ENCODE measurements at regions not wholly inside any gene's neighbourhood (a gene's known extent, or its start where the extent isn't known, plus 50 kb on each side); places are given as distances from the start of the nearest gene placed in this dataset.
A peak's percentile ranks its signal among the peaks of the same experiment; 100 is the strongest.

DNA sequence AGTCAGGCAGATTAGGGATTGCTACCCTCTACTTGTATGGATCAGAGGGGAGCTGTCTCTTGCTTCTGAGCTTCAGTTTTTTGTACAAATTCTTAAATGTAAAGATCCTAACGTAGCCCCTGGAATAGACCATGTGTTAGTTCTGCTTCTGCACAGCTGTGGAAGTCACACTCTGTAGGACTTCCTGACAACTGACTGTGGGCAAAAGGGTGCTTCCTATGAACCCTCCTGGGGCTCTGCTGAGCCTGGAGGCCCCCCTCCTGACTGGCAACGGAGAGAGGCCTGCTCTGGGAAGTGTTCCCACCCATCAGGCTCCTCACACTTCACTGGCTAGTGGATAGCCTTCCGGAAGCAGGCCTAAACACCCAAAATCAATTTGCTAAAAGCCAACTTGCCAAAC, 131.0 kb downstream of the RPLP1 start:
- TF ChIP-seq CTCF (conservative IDR thresholded peaks at IDR 0.05), result no peak
- 70 to 95% methylated on average over 2 to 3 of the region's 3 CpGs for WGBS, 2 experiments (ENCODE audit: insufficient coverage in 1 of 2, insufficient read length in 1 of 2)
- no peaks in the 10 kb centered on the region for H3K9me3 Mint-ChIP-seq
- H3K4me1 ChIP-seq (ENCODE audit: control insufficient read depth, insufficient read depth, low read length), result peaks cover 14% of the 10 kb centered on the region
- H3K27me3 ChIP-seq (ENCODE audit: control insufficient read depth, insufficient read depth, low read length, poor library complexity, severe bottlenecking), result peaks cover 48% of the 10 kb centered on the region
- no peak overlapping the region for H3K4me3 Mint-ChIP-seq
- no peaks in the 10 kb centered on the region for H3K9me3 ChIP-seq (ENCODE audit: control insufficient read depth, low read length)
- no peak overlapping the region for H3K27ac ChIP-seq (ENCODE audit: low read depth, low read length)
- H3K36me3 Mint-ChIP-seq (ENCODE audit: low read depth), result no peaks in the 10 kb centered on the region
- H3K36me3 ChIP-seq (ENCODE audit: control insufficient read depth, insufficient read depth, low read length), result no peaks in the 10 kb centered on the region
- no peak for DNase-seq
- peaks cover 74% of the 10 kb centered on the region for H3K27me3 Mint-ChIP-seq (ENCODE audit: insufficient read depth)
- H3K9ac ChIP-seq (ENCODE audit: extremely low read depth, low read length, poor library complexity, severe bottlenecking), result no peak overlapping the region
- H3K27ac Mint-ChIP-seq, result no peak overlapping the region
- H3K4me3 ChIP-seq (ENCODE audit: low read length), result no peak overlapping the region
- H3K4me1 Mint-ChIP-seq, result peaks cover 32% of the 10 kb centered on the region

DNA sequence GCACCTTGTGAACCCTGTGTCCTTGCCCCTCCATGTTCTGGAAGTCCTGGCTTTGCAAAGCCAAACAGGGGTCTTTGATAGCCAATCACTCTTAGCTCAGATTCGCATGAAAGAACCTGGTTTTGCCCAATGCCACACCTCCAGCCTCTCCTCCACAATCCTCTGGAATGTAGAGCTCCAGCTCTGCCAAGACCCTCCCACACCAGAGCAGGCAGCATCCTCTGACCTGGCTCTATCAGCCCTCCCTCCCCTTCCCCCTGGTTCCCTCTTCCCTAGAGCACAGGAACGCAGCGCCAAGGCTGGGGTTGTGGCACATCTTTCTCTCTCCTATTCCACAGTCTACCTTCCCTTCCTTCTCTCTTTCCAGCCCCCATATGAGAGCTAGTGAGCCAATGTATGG, 133.3 kb downstream of the RPLP1 start:
- Mint-ChIP-seq H3K27ac (no peak overlapping the region), H3K27me3 (ENCODE audit: insufficient read depth) (peaks cover 79% of the 10 kb centered on the region), H3K4me1 (peaks cover 15% of the 10 kb centered on the region), H3K9me3 (no peaks in the 10 kb centered on the region), H3K36me3 (ENCODE audit: low read depth) (no peaks in the 10 kb centered on the region), H3K4me3 (no peak overlapping the region)
- Histone ChIP-seq H3K36me3 (ENCODE audit: control insufficient read depth, insufficient read depth, low read length) (no peaks in the 10 kb centered on the region), H3K4me3 (ENCODE audit: low read length) (no peak overlapping the region), H3K9me3 (ENCODE audit: control insufficient read depth, low read length) (no peaks in the 10 kb centered on the region), H3K27ac (ENCODE audit: low read depth, low read length) (no peak overlapping the region), H3K9ac (ENCODE audit: extremely low read depth, low read length, poor library complexity, severe bottlenecking) (no peak overlapping the region), H3K27me3 (ENCODE audit: control insufficient read depth, insufficient read depth, low read length, poor library complexity, severe bottlenecking) (peaks cover 63% of the 10 kb centered on the region), H3K4me1 (ENCODE audit: control insufficient read depth, insufficient read depth, low read length) (no peaks in the 10 kb centered on the region)
- peak; percentile 59 for DNase-seq
- 89% methylated on average over 3 of the region's 3 CpGs; no CpG with 5 or more reads in 1 of the 2 experiments for WGBS, 2 experiments (ENCODE audit: insufficient coverage in 1 of 2, insufficient read length in 1 of 2)
- TF ChIP-seq CTCF (conservative IDR thresholded peaks at IDR 0.05), result no peak

- peaks cover 15% of the 10 kb centered on the region for H3K4me1 Mint-ChIP-seq
- DNase-seq, result no peak
- Histone ChIP-seq H3K9me3 (ENCODE audit: control insufficient read depth, low read length) (no peaks in the 10 kb centered on the region), H3K4me3 (ENCODE audit: low read length) (no peak overlapping the region), H3K4me1 (ENCODE audit: control insufficient read depth, insufficient read depth, low read length) (no peaks in the 10 kb centered on the region), H3K27ac (ENCODE audit: low read depth, low read length) (no peak overlapping the region), H3K9ac (ENCODE audit: extremely low read depth, low read length, poor library complexity, severe bottlenecking) (no peak overlapping the region), H3K27me3 (ENCODE audit: control insufficient read depth, insufficient read depth, low read length, poor library complexity, severe bottlenecking) (peaks cover 63% of the 10 kb centered on the region), H3K36me3 (ENCODE audit: control insufficient read depth, insufficient read depth, low read length) (no peaks in the 10 kb centered on the region)
- H3K9me3 Mint-ChIP-seq, result no peaks in the 10 kb centered on the region
- no peaks in the 10 kb centered on the region for H3K36me3 Mint-ChIP-seq (ENCODE audit: low read depth)
- H3K27ac Mint-ChIP-seq, result no peak overlapping the region
- H3K27me3 Mint-ChIP-seq (ENCODE audit: insufficient read depth), result peaks cover 79% of the 10 kb centered on the region
- TF ChIP-seq CTCF (conservative IDR thresholded peaks at IDR 0.05), result no peak
- no peak overlapping the region for H3K4me3 Mint-ChIP-seq
- WGBS, 2 experiments (ENCODE audit: insufficient coverage in 1 of 2, insufficient read length in 1 of 2), result 95 to 97% methylated on average over 4 to 9 of the region's 9 CpGs
These were observed 134.1 kb downstream of the RPLP1 start for GRCh38 chr15:69586721-69587120.

Measured in endodermal cell (in vitro differentiated cells).